Hematopoietic multipotent progenitor cell (in vitro differentiated cells): ENCODE measurements at regions not wholly inside any gene's neighbourhood (a gene's known extent, or its start where the extent isn't known, plus 50 kb on each side); places are given as distances from the start of the nearest gene placed in this dataset.
A peak's percentile ranks its signal among the peaks of the same experiment; 100 is the strongest.
"Not testable (repeated sequence)": the region's sequence is repeated elsewhere in the genome, so short reads cannot be mapped to it uniquely, and the experiment has no call there.

Source experiments
- DNase-seq, 3 donors: peaks; one replicate each; pipeline ENCODE4 v3.0.0-alpha.2; 2011 to 2015; ENCODE audit warnings: low read depth in 2 of 3, low spot score in 2 of 3

GRCh38 chr13:65629926-65630325 lies 1600.2 kb downstream of the PCDH9 start:
- no peak for DNase-seq

GRCh38 chr13:65623148-65623547 lies 1607.0 kb downstream of the PCDH9 start:
- no peak for DNase-seq

DNA sequence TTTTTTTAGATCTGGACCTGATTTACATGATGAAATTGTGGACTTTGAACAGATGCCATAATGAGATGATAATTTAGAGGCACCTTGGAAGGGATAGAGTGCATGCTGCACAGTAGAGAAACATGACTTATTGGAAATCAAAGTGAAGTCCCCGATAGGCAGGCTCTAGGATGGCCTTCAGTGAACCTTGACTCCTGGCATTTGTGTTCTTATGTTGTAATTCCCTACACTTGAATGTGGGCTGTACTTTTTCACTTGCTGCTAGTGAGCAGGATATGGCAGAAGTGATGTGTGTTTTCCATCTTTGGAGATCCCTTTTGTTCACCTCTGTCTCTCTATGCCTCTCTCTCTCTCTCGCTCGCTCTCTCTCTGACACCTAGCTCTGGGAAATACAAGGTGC lies 1614.6 kb downstream of the PCDH9 start:
- DNase-seq, result no peak

- DNase-seq, result no peak
These were observed 1617.1 kb downstream of the PCDH9 start for GRCh38 chr13:65613004-65613403.

DNA sequence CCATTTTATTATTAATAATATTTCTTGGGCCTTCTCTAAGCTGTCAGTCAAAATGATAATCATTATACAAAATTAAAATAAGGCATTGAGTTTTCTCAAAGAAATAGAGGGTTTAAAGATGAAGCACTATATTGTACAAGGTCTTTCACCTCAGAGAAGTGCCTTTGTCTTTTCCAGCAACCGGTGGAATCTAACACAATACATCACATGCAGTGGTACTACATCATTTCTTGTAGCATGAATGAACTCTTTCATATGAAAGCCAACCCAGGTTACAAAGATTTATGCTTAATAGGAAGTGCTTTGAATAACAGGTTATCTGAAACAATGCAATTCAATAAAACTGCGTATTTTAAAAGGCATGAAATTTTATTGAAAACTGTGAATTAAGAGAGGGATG lies 1620.8 kb downstream of the PCDH9 start:
- no peak for DNase-seq

GRCh38 chr13:65606622-65607021 lies 1623.5 kb downstream of the PCDH9 start:
- no peak for DNase-seq

DNA sequence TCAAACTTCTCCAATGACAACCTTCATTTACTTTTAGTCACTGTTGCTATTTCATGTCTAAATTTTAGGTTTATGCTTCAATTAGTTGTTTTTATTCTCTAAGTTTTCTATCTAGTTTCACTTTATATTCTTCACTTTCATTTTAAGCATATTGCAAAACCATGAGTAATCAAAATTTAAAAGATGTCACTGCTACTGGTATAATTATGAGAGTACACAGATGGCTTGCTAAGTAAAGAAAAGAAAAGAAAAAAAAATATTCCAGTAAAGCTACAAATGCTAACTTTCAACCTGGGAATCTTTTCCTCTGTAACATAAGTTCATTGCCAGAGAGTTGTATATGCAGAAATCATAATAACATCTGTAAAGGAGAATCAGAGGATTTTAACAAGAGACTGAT lies 1624.7 kb downstream of the PCDH9 start:
- DNase-seq, result peak in 1 of 3 donors; percentile 28

GRCh38 chr13:65603160-65603559 lies 1627.0 kb downstream of the PCDH9 start:
- no peak for DNase-seq

- DNase-seq, result no peak
These were observed 1628.3 kb downstream of the PCDH9 start for GRCh38 chr13:65601855-65602254.

- DNase-seq, result no peak
These were observed 1629.4 kb downstream of the PCDH9 start for GRCh38 chr13:65600702-65601101.

DNA sequence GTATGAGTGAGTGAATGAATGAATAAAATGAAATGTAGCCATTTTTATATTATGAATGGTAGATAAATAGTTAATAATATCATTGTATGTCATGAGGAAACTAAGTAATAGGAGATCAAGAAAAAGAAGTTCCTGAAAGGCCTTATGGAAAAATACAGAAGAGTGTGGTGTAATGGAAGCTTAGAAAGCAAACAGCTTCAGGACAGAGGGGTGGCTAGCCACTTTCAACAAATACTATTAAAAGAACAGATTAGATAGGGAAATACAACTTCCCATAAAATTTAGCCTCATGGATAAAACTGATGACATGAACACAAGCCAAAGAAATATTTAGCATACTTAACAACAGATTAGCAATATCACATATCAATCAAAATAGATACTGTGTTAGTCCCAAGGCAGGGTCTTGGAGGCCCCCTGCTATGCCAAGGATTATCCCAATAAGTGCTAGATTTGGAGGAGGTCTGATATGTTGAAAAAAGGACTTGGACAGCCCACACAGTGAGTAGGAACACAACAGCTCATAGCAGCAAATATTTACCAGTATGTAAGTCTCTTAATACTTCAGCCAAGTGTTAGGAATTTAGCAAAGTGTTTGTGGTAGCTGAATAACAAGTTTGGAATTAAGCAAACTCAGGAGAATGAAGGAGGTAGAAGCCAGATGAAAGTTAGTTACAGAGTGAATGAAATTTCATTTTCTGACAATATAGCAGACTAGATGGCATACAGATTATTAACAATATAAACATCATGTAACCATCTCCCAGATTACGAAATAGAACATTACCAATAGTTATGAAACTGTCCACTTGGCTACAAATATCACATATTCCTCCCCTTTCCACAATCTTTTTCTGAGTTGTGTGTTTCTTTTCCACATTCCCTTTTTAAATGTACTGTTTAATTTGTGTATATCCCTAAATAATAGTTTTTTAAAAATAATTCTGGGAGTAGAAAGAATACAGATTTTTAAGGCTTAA lies 1632.0 kb downstream of the PCDH9 start:
- DNase-seq, result no peak

GRCh38 chr13:65595916-65596315 lies 1634.2 kb downstream of the PCDH9 start:
- no peak for DNase-seq

- DNase-seq, result no peak
These were observed 1635.8 kb downstream of the PCDH9 start for GRCh38 chr13:65594298-65594781.

DNA sequence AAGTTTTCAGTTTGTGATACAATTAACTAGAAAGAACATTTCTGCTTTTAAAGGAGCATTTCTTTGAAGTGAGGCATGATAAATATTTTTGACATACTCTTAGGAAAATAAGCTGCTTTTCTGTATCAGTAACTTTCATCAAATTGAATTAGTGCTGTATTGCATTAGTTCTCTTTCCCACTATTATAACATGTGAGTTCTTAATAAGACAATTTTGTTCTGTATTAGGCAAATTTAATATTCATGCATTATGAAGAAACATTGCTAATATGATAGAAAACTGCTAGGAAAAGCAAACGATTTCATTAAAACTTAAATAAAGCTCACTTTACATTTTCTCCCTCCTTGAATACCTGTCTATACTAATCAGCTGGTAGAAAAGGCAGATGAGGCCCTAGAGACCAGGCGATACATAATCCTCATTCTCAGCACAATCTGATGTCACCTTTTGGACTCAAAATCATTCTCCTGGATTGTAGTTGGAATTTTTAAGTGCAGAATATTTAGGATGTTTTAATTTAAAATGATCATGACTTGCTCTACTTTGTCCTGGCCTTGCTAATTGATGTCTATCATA lies 1636.8 kb downstream of the PCDH9 start:
- DNase-seq, result no peak

- DNase-seq, result no peak
These were observed 1637.4 kb downstream of the PCDH9 start for GRCh38 chr13:65592731-65593130.

DNA sequence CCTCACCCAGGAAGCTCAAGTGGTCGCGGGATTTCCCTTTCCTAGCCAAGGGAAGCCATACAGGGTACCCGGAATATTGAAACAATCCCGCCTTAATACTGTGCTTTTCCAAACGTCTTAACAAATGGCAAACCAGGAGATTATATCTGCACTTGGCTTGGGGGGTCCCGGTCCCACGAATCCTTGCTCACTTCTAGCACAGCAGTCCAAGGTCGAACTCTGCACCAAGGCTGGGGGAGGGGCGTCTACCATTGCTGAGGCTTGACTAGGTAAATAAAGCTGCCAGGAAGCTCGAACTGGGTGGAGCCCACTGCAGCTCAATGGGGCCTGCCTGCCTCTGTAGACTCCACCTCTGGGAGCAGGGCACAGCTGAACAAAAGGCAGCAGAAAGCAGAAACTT lies 1644.8 kb downstream of the PCDH9 start:
- no peak for DNase-seq

GRCh38 chr13:65584126-65584525 lies 1646.0 kb downstream of the PCDH9 start:
- DNase-seq, result no peak

DNA sequence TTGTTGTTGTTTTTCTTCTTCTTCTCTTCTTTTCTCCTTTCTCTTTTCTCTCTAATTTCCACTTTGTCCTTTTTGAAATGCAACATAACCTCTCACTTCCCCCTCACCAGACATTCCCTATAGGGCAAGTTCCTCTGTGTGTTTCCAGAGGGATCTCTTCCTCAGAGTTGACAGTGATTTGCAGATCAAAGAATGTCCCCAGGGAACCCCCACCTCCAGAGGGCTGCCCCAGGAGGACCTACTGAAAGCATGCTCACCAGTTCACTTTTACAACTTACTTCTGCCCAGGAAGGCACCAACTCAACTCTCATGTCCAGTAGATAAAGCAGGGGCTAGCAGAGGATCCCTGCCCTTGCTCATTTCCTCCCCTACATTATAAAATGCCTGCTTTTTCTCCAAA lies 1648.0 kb downstream of the PCDH9 start:
- DNase-seq, result no peak

GRCh38 chr13:65564561-65564960 lies 1665.6 kb downstream of the PCDH9 start:
- DNase-seq, result not testable (repeated sequence)

GRCh38 chr13:65562305-65562704 lies 1667.8 kb downstream of the PCDH9 start:
- DNase-seq, result no peak

GRCh38 chr13:65560936-65561335 lies 1669.2 kb downstream of the PCDH9 start:
- DNase-seq, result no peak

- DNase-seq, result no peak
These were observed 1674.2 kb downstream of the PCDH9 start for GRCh38 chr13:65555962-65556361.
